HEK293T (cell line): ENCODE measurements at regions not wholly inside any gene's neighbourhood (a gene's known extent, or its start where the extent isn't known, plus 50 kb on each side); places are given as distances from the start of the nearest gene placed in this dataset.

Source experiments
- CTCF ChIA-PET: fragments of 350-600 bp; formaldehyde crosslinking; extraction: SDS; loops from one replicate; lab custom pipeline; 2021; ENCODE audit warnings: antibody characterized with exemption, inconsistent platforms; lab: Yijun Ruan, JAX
- POLR2A ChIA-PET: fragments of 350-600 bp; formaldehyde crosslinking; extraction: SDS; loops from one replicate; lab custom pipeline; 2020; ENCODE audit warnings: antibody characterized with exemption, inconsistent platforms; lab: Yijun Ruan, JAX
- DNase-seq: peaks from one replicate; pipeline ENCODE4 v3.0.0; 2012; ENCODE audit warnings: mixed read lengths; ENCODE audit errors: extremely low spot score
- ARNT ChIP-seq: fragments of 450-650 bp; IDR thresholded peaks from 2 replicates; pipeline ENCODE4 v1.6.1; 2017; ENCODE audit warnings: mild to moderate bottlenecking
- BHLHE40 ChIP-seq: fragments of 450-650 bp; IDR thresholded peaks from 2 replicates; pipeline ENCODE4 v1.6.1; 2016; ENCODE audit warnings: mild to moderate bottlenecking, moderate library complexity, borderline replicate concordance
- CTBP1 ChIP-seq: fragments of 450-650 bp; IDR thresholded peaks from 2 replicates; pipeline ENCODE4 v1.6.1; 2016; ENCODE audit warnings: borderline replicate concordance
- ELF4 ChIP-seq: fragments of 450-650 bp; IDR thresholded peaks from 2 replicates; pipeline ENCODE4 v1.6.1; 2017; ENCODE audit warnings: antibody characterized with exemption
- FOXA1 ChIP-seq: fragments of 450-650 bp; IDR thresholded peaks from 2 replicates; pipeline ENCODE4 v1.6.1; 2016; ENCODE audit warnings: mild to moderate bottlenecking
- FOXK2 ChIP-seq: fragments of 450-650 bp; IDR thresholded peaks from 2 replicates; pipeline ENCODE4 v1.6.1; 2016; ENCODE audit warnings: mild to moderate bottlenecking
- FOXM1 ChIP-seq: fragments of 450-650 bp; IDR thresholded peaks from 2 replicates; pipeline ENCODE4 v1.6.1; 2017; ENCODE audit warnings: mild to moderate bottlenecking, borderline replicate concordance
- HDGF ChIP-seq: fragments of 450-650 bp; IDR thresholded peaks from 2 replicates; pipeline ENCODE4 v1.6.1; 2017; ENCODE audit warnings: antibody characterized with exemption, borderline replicate concordance
- L3MBTL2 ChIP-seq: fragments of 450-650 bp; conservative IDR thresholded peaks from 2 replicates; pipeline ENCODE4 v1.6.1; 2016; ENCODE audit warnings: mild to moderate bottlenecking
- LEF1 ChIP-seq: fragments of 450-650 bp; IDR thresholded peaks from 2 replicates; pipeline ENCODE4 v1.6.1; 2017; ENCODE audit warnings: mild to moderate bottlenecking, borderline replicate concordance
- NFRKB ChIP-seq: fragments of 450-650 bp; IDR thresholded peaks from 2 replicates; pipeline ENCODE4 v1.6.1; 2016; ENCODE audit warnings: mild to moderate bottlenecking, moderate library complexity
- SP1 ChIP-seq: fragments of 450-650 bp; IDR thresholded peaks from 2 replicates; pipeline ENCODE4 v1.6.1; 2017
- SUZ12 ChIP-seq: fragments of 450-650 bp; IDR thresholded peaks from 2 replicates; pipeline ENCODE4 v1.6.1; 2016; ENCODE audit warnings: mild to moderate bottlenecking
- TARDBP ChIP-seq: fragments of 450-650 bp; IDR thresholded peaks from 2 replicates; pipeline ENCODE4 v1.6.1; 2016
- ZNF384 ChIP-seq: fragments of 450-650 bp; IDR thresholded peaks from 2 replicates; pipeline ENCODE4 v1.6.1; 2016
- TF ChIP-seq, protein P1 (sequence below): fragments of 450-650 bp; IDR thresholded peaks from 2 replicates; pipeline ENCODE4 v1.6.1; 2016

DNA sequence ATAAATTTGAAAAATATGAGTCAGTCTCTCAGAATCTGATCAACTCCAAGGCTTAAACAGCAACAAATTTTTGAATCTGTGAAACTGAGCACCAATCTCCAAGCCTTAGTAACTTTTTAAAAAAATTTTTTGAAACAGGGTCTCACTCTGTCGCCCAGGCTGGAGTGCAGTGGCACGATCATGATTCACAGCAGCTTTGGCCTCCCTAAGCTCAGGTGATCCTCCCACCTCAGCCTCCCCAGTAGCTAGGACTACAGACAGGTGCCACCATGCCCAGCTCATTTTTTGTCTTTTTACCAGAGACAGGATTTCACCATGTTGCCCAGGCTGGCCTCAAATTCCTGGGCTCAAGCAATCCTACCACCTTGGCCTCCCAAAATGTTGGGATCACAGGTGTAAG, 207.9 kb upstream of the TCF21 start:
- no peak for TF ChIP-seq L3MBTL2
- TF ChIP-seq NFRKB, result no peak
- TF ChIP-seq HDGF, result no peak
- DNase-seq, result no peak
- POLR2A ChIA-PET, result no interaction called here
- CTCF ChIA-PET, result no interaction called here

DNA sequence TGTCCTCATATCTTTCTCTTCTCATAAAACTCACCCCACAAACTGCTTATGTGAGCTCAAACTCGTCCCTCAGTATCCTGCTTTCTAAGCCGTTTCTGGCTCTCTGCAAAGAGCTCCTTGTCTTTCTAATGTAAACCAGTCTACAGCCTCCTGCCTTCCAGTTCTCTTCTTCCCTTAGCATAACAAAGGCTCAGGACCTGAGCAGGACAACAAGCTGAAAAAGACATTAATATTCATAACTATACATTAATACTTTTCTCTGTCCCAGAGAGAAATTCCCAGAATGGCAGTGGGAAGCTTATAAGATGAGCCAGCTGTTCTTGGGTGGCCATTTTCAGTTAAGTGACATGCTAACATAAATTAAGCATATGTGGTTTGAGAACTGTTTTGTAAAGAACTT, 207.0 kb upstream of the TCF21 start:
- ChIA-PET POLR2A (no interaction called here), CTCF (interaction anchor here (1.1 kb wide), 1 partner anchor 113 kb away, joined by 3 read pairs; no protein-coding TSS in a partner anchor)
- no peak for DNase-seq
- TF ChIP-seq BHLHE40 (no peak), HDGF (no peak), FOXM1 (no peak), CTBP1 (no peak), ZNF384 (no peak), FOXK2 (no peak), SUZ12 (no peak), LEF1 (no peak), FOXA1 (no peak), SP1 (no peak), TARDBP (no peak), NFRKB (no peak), ELF4 (no peak), ARNT (no peak), L3MBTL2 (no peak)
- TF ChIP-seq, protein P1, sequence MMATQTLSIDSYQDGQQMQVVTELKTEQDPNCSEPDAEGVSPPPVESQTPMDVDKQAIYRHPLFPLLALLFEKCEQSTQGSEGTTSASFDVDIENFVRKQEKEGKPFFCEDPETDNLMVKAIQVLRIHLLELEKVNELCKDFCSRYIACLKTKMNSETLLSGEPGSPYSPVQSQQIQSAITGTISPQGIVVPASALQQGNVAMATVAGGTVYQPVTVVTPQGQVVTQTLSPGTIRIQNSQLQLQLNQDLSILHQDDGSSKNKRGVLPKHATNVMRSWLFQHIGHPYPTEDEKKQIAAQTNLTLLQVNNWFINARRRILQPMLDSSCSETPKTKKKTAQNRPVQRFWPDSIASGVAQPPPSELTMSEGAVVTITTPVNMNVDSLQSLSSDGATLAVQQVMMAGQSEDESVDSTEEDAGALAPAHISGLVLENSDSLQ, result no peak

DNA sequence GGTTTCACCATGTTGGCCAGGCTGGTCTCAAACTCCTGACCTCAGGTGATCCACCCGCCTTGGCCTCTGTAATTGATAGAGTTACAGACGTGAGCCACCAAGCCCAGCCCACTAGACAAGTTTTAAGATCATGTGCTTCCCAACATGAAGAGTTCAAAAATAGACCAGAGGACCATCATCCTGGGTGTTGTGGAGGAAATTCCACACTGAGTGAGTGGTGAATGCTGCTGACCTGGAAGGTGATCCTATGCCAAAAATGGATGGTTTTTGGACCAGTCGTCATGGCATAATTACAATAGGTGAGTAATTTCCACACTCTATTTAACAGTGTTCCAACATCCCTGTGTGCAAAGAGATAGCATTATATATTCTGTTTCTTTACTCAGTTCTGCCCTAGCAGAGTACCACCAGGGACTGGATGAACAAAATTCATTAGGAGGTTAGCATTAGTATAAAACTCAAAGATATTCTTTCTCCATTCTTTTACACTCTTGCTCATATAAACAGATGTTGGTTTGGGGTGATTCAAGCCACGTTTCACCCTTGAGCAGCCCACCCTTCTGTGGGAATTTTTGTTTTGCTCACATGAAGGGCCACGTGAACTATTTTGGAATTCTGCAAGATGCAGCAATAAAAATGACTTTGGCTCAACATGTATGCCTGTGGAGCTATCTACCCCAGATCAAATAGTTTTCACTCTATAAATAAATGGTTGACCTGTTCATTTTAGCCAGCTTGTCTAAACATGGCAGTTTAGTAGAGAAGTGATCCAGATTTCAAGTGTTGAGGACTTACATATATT, 206.2 kb upstream of the TCF21 start:
- CTCF ChIA-PET, result interaction anchor here (1.1 kb wide), 1 partner anchor 114 kb away, joined by 3 read pairs; no protein-coding TSS in a partner anchor
- TF ChIP-seq ELF4 (no peak), NFRKB (no peak), TARDBP (no peak), SP1 (no peak), LEF1 (no peak), ZNF384 (no peak), BHLHE40 (no peak), FOXM1 (no peak), SUZ12 (no peak), HDGF (no peak), FOXK2 (no peak), FOXA1 (no peak), L3MBTL2 (no peak), ARNT (no peak), CTBP1 (no peak)
- TF ChIP-seq, protein P1, result no peak
- DNase-seq, result no peak
- POLR2A ChIA-PET, result no interaction called here

DNA sequence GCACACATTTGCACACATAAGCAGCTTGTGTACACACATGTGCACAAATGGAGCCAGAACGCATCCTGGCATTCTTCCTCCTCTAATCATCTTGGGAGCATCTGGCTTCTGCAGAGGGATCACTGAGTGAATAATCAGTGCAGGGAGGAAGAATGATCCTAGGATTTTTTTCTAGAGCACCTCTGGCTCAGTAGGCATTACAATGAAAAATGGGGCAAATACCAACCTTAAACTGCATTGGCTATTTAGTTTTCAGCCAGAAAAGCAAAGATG, 205.7 kb upstream of the TCF21 start:
- TF ChIP-seq NFRKB, result no peak
- TF ChIP-seq TARDBP, result no peak
- no peak for TF ChIP-seq ZNF384
- no peak for TF ChIP-seq SUZ12
- TF ChIP-seq, protein P1, result no peak
- TF ChIP-seq FOXM1, result no peak
- TF ChIP-seq SP1, result no peak
- no peak for TF ChIP-seq L3MBTL2
- TF ChIP-seq FOXA1, result no peak
- TF ChIP-seq LEF1, result no peak
- no peak for TF ChIP-seq CTBP1
- no peak for TF ChIP-seq FOXK2
- no peak for DNase-seq

DNA sequence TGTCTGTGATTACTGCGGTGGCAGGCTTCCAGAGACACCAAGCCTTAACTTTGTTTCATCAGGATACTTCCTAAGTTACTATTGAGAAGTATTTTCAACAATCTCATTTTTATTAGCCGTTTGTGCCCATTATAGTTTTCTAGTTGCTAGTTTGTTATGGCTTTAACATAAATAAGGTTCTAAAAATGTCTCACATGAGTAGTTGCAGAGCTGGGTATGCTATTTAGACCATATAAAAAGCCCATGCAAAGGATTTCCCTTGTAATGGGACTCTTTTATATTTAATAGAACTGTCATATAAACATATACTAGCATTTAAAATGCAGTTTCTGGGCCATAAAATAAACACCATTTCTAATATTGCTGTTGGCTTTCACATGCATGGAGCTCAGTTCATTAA, 205.3 kb upstream of the TCF21 start:
- POLR2A ChIA-PET, result no interaction called here
- CTCF ChIA-PET, result no interaction called here
- no peak for DNase-seq
- TF ChIP-seq FOXK2 (no peak), NFRKB (no peak), HDGF (no peak), SP1 (no peak), TARDBP (no peak), LEF1 (no peak), ARNT (no peak), FOXM1 (no peak), SUZ12 (no peak), L3MBTL2 (no peak), BHLHE40 (no peak), FOXA1 (no peak), ZNF384 (no peak)
- TF ChIP-seq, protein P1, result no peak

More for the DNA sequence above, 205.7 kb upstream of the TCF21 start:
- POLR2A ChIA-PET, result no interaction called here
- CTCF ChIA-PET, result no interaction called here
